Thymus (tissue), 11 donors: ENCODE measurements at regions not wholly inside any gene's neighbourhood (a gene's known extent, or its start where the extent isn't known, plus 50 kb on each side); places are given as distances from the start of the nearest gene placed in this dataset.

Source experiments
- DNase-seq, 9 donors: peaks; one replicate each; pipeline ENCODE4 v3.0.0-alpha.2; 2013; ENCODE audit warnings: low spot score in 9 of 9, low read depth in 6 of 9, missing footprints in 1 of 9
- H3K27ac ChIP-seq, 2 donors: one replicate each; pipeline ENCODE4 v1.5.1; 2013; ENCODE audit warnings: control low read depth in 1 of 2, low read depth in 1 of 2, low read length in 1 of 2, mild to moderate bottlenecking in 1 of 2, moderate library complexity in 1 of 2
- H3K27me3 ChIP-seq, 2 donors: one replicate each; pipeline ENCODE4 v1.5.1; 2013; ENCODE audit warnings: low read length in 1 of 2; ENCODE audit not compliant: control insufficient read depth in 2 of 2, insufficient read depth in 1 of 2
- H3K36me3 ChIP-seq, 2 donors: one replicate each; pipeline ENCODE4 v1.5.1; 2013; ENCODE audit warnings: low read length in 1 of 2, mild to moderate bottlenecking in 1 of 2, moderate library complexity in 1 of 2; ENCODE audit not compliant: control insufficient read depth in 2 of 2, insufficient read depth in 2 of 2
- H3K4me1 ChIP-seq, 2 donors: one replicate each; pipeline ENCODE4 v1.5.1; 2013; ENCODE audit warnings: low read length in 2 of 2; ENCODE audit not compliant: control insufficient read depth in 2 of 2, insufficient read depth in 2 of 2
- H3K4me3 ChIP-seq, 2 donors: one replicate each; pipeline ENCODE4 v1.5.1; 2013; ENCODE audit warnings: low read length in 2 of 2, control low read depth in 1 of 2, mild to moderate bottlenecking in 1 of 2
- H3K9me3 ChIP-seq, 2 donors: one replicate each; pipeline ENCODE4 v1.5.1; 2013; ENCODE audit warnings: low read length in 1 of 2, mild to moderate bottlenecking in 1 of 2; ENCODE audit not compliant: control insufficient read depth in 2 of 2, insufficient read depth in 1 of 2
- WGBS: extraction: QIAGEN DNeasy Blood & Tissue Kit; methylation state at CpG from one replicate; pipeline ENCODE4 v1.1.7; 2013; 5-methylcytosine and 5-hydroxymethylcytosine counted together
- donor health status: healthy.

GRCh38 chr4:38567457-38567856, 96.5 kb upstream of the KLF3 start:
- no peak overlapping the region for H3K4me3 ChIP-seq
- WGBS, result 98% methylated on average over 5 of the region's 5 CpGs
- no peaks in the 10 kb centered on the region for H3K4me1 ChIP-seq
- H3K9me3 ChIP-seq, result no peaks in the 10 kb centered on the region
- DNase-seq, result no peak
- no peaks in the 10 kb centered on the region for H3K36me3 ChIP-seq
- no peak overlapping the region for H3K27ac ChIP-seq
- no peaks in the 10 kb centered on the region for H3K27me3 ChIP-seq

- Histone ChIP-seq H3K27ac (no peak overlapping the region), H3K4me1 (no peaks in the 10 kb centered on the region), H3K36me3 (no peaks in the 10 kb centered on the region), H3K9me3 (no peaks in the 10 kb centered on the region), H3K4me3 (no peak overlapping the region), H3K27me3 (no peaks in the 10 kb centered on the region)
- WGBS, result 96% methylated on average over 3 of the region's 3 CpGs
- no peak for DNase-seq
Measured at GRCh38 chr4:38568768-38569167, 95.2 kb upstream of the KLF3 start.

- no peak overlapping the region for H3K27ac ChIP-seq
- H3K9me3 ChIP-seq, result no peaks in the 10 kb centered on the region
- no peaks in the 10 kb centered on the region for H3K36me3 ChIP-seq
- WGBS, result over 99% methylated on average over 5 of the region's 5 CpGs
- no peak overlapping the region for H3K4me3 ChIP-seq
- H3K4me1 ChIP-seq, result no peaks in the 10 kb centered on the region
- no peak for DNase-seq
- no peaks in the 10 kb centered on the region for H3K27me3 ChIP-seq
Measured at GRCh38 chr4:38570647-38571276, 93.2 kb upstream of the KLF3 start.

- no peaks in the 10 kb centered on the region for H3K27me3 ChIP-seq
- no peak overlapping the region for H3K27ac ChIP-seq
- H3K9me3 ChIP-seq, result no peaks in the 10 kb centered on the region
- H3K4me3 ChIP-seq, result no peak overlapping the region
- no peak for DNase-seq
- no peaks in the 10 kb centered on the region for H3K36me3 ChIP-seq
- no peaks in the 10 kb centered on the region for H3K4me1 ChIP-seq
Measured at GRCh38 chr4:38572793-38573192, 91.2 kb upstream of the KLF3 start.

- Histone ChIP-seq H3K36me3 (no peaks in the 10 kb centered on the region), H3K4me3 (no peak overlapping the region), H3K27me3 (no peaks in the 10 kb centered on the region), H3K27ac (no peak overlapping the region), H3K4me1 (no peaks in the 10 kb centered on the region), H3K9me3 (no peaks in the 10 kb centered on the region)
- no peak for DNase-seq
- WGBS, result 71% methylated on average over 17 of the region's 17 CpGs
Measured at GRCh38 chr4:38574559-38575333, 89.3 kb upstream of the KLF3 start.

- 95% methylated on average over 3 of the region's 3 CpGs for whole genome bisulfite sequencing
- DNase-seq, result no peak
- Histone ChIP-seq H3K4me3 (no peak overlapping the region), H3K27ac (no peak overlapping the region), H3K9me3 (no peaks in the 10 kb centered on the region), H3K4me1 (no peaks in the 10 kb centered on the region), H3K36me3 (no peaks in the 10 kb centered on the region), H3K27me3 (no peaks in the 10 kb centered on the region)
Measured at GRCh38 chr4:38576767-38577166, 87.2 kb upstream of the KLF3 start.

GRCh38 chr4:38577462-38577861, 86.5 kb upstream of the KLF3 start:
- H3K9me3 ChIP-seq, result no peaks in the 10 kb centered on the region
- no peaks in the 10 kb centered on the region for H3K27me3 ChIP-seq
- H3K4me1 ChIP-seq, result peaks cover 2% of the 10 kb centered on the region in 2 donors
- no peaks in the 10 kb centered on the region for H3K36me3 ChIP-seq
- H3K27ac ChIP-seq, result no peak overlapping the region
- DNase-seq, result no peak
- no peak overlapping the region for H3K4me3 ChIP-seq

GRCh38 chr4:38581426-38582106, 82.4 kb upstream of the KLF3 start:
- Histone ChIP-seq H3K27ac (no peak overlapping the region), H3K27me3 (no peaks in the 10 kb centered on the region), H3K4me1 (peaks cover 11% of the 10 kb centered on the region in 2 donors), H3K4me3 (no peak overlapping the region), H3K36me3 (no peaks in the 10 kb centered on the region), H3K9me3 (no peaks in the 10 kb centered on the region)
- peak in 1 of 9 donors; percentile 19 for DNase-seq
- 82% methylated on average over 6 of the region's 6 CpGs for WGBS

- Histone ChIP-seq H3K9me3 (no peaks in the 10 kb centered on the region), H3K27ac (peak overlapping the region in 1 of 2 donors; percentile 67), H3K36me3 (no peaks in the 10 kb centered on the region), H3K27me3 (no peaks in the 10 kb centered on the region), H3K4me1 (peaks cover 11% of the 10 kb centered on the region in 2 donors), H3K4me3 (no peak overlapping the region)
- 100% methylated on average over 1 of the region's 1 CpG for whole genome bisulfite sequencing
- no peak for DNase-seq
Measured at GRCh38 chr4:38582445-38582844, 81.6 kb upstream of the KLF3 start.
